ENCODE measurements at regions not wholly inside any gene's neighbourhood (a gene's known extent, or its start where the extent isn't known, plus 50 kb on each side); places are given as distances from the start of the nearest gene placed in this dataset.

- in situ Hi-C loops (cut with MboI) = no loop called here
- peak; percentile 30 for DNase-seq
- H3K4me2 ChIP-seq (ENCODE audit: unreplicated experiment) = no peak overlapping the region
Observed at GRCh38 chr10:9613338-9614075, 1404.2 kb upstream of the CELF2 start.

GRCh38 chr10:9615189-9615588 is 1402.5 kb upstream of the CELF2 start:
- TF ChIP-seq EZH2phosphoT487 (IDR thresholded peaks at IDR 0.05; ENCODE audit: insufficient read depth, low read depth) = no peak
- in situ Hi-C loops (cut with MboI) = no loop called here
- H3K4me2 ChIP-seq (ENCODE audit: unreplicated experiment) = no peak overlapping the region
- DNase-seq = peak; percentile 14
- H3F3A ChIP-seq (ENCODE audit: insufficient read depth) = no peaks in the 10 kb centered on the region
- H3K4me1 ChIP-seq (ENCODE audit: insufficient read depth) = no peaks in the 10 kb centered on the region
- no peaks in the 10 kb centered on the region for H3K9me2 ChIP-seq (ENCODE audit: insufficient read depth)
- H2AFZ ChIP-seq = no peak overlapping the region
- H4K20me1 ChIP-seq (ENCODE audit: insufficient read depth) = no peaks in the 10 kb centered on the region
- no peaks in the 10 kb centered on the region for H3K27me3 ChIP-seq (replicated peaks; ENCODE audit: insufficient read depth)
- no peaks in the 10 kb centered on the region for H3K9me3 ChIP-seq (ENCODE audit: low read depth)
- H3K79me2 ChIP-seq (ENCODE audit: insufficient read depth) = no peaks in the 10 kb centered on the region
- H3K36me3 ChIP-seq (ENCODE audit: low read depth) = no peaks in the 10 kb centered on the region
- H3K27ac ChIP-seq = no peak overlapping the region
- no peak overlapping the region for H3K4me3 ChIP-seq
- H3K9ac ChIP-seq = no peak overlapping the region
- WGBS, 2 experiments (ENCODE audit: low coverage in 1 of 2, low lambda C conversion rate in 2 of 2, missing lambda C conversion rate in 2 of 2) = 13 to 15% methylated on average over 3 of the region's 3 CpGs

More at GRCh38 chr10:9613338-9614075, 1404.2 kb upstream of the CELF2 start:
- no peaks in the 10 kb centered on the region for H3K27me3 ChIP-seq (replicated peaks; ENCODE audit: insufficient read depth)
- 45 to 48% methylated on average over 8 of the region's 8 CpGs for WGBS, 2 experiments (ENCODE audit: low coverage in 1 of 2, low lambda C conversion rate in 2 of 2, missing lambda C conversion rate in 2 of 2)
- H3K9me3 ChIP-seq (ENCODE audit: low read depth) = no peaks in the 10 kb centered on the region
- no peaks in the 10 kb centered on the region for H3K79me2 ChIP-seq (ENCODE audit: insufficient read depth)
- H3F3A ChIP-seq (ENCODE audit: insufficient read depth) = no peaks in the 10 kb centered on the region
- no peak for TF ChIP-seq EZH2 (IDR thresholded peaks at IDR 0.05; ENCODE audit: insufficient read depth, poor library complexity, severe bottlenecking)
- no peak for TF ChIP-seq EZH2phosphoT487 (IDR thresholded peaks at IDR 0.05; ENCODE audit: insufficient read depth, low read depth)
- no peak overlapping the region for H3K4me3 ChIP-seq
- no peaks in the 10 kb centered on the region for H3K9me2 ChIP-seq (ENCODE audit: insufficient read depth)
- no peaks in the 10 kb centered on the region for H3K4me1 ChIP-seq (ENCODE audit: insufficient read depth)
- no peaks in the 10 kb centered on the region for H4K20me1 ChIP-seq (ENCODE audit: insufficient read depth)
- no peak overlapping the region for H3K27ac ChIP-seq
- no peak overlapping the region for H2AFZ ChIP-seq
- H3K36me3 ChIP-seq (ENCODE audit: low read depth) = no peaks in the 10 kb centered on the region
- H3K9ac ChIP-seq = no peak overlapping the region

GRCh38 chr10:9621216-9621615 is 1396.5 kb upstream of the CELF2 start:
- Histone ChIP-seq H3K27me3 (replicated peaks; ENCODE audit: insufficient read depth) (no peaks in the 10 kb centered on the region), H3K36me3 (ENCODE audit: low read depth) (no peaks in the 10 kb centered on the region), H3K9me2 (ENCODE audit: insufficient read depth) (no peaks in the 10 kb centered on the region), H3K4me1 (ENCODE audit: insufficient read depth) (no peaks in the 10 kb centered on the region), H3K79me2 (ENCODE audit: insufficient read depth) (no peaks in the 10 kb centered on the region), H3K27ac (no peak overlapping the region), H3K4me3 (no peak overlapping the region), H2AFZ (no peak overlapping the region), H3F3A (ENCODE audit: insufficient read depth) (no peaks in the 10 kb centered on the region), H4K20me1 (ENCODE audit: insufficient read depth) (no peaks in the 10 kb centered on the region), H3K4me2 (ENCODE audit: unreplicated experiment) (no peak overlapping the region), H3K9ac (no peak overlapping the region), H3K9me3 (ENCODE audit: low read depth) (no peaks in the 10 kb centered on the region)
- in situ Hi-C loops (cut with MboI) = no loop called here
- 37 to 48% methylated on average over 6 of the region's 6 CpGs for WGBS, 2 experiments (ENCODE audit: low coverage in 1 of 2, low lambda C conversion rate in 2 of 2, missing lambda C conversion rate in 2 of 2)
- DNase-seq = no peak
- TF ChIP-seq EZH2phosphoT487 (IDR thresholded peaks at IDR 0.05; ENCODE audit: insufficient read depth, low read depth) = no peak
- TF ChIP-seq EZH2 (IDR thresholded peaks at IDR 0.05; ENCODE audit: insufficient read depth, poor library complexity, severe bottlenecking) = no peak

GRCh38 chr10:9625304-9625703 is 1392.4 kb upstream of the CELF2 start:
- TF ChIP-seq EZH2 (IDR thresholded peaks at IDR 0.05; ENCODE audit: insufficient read depth, poor library complexity, severe bottlenecking) (no peak), EZH2phosphoT487 (IDR thresholded peaks at IDR 0.05; ENCODE audit: insufficient read depth, low read depth) (no peak)
- no peaks in the 10 kb centered on the region for H3K27me3 ChIP-seq (replicated peaks; ENCODE audit: insufficient read depth)
- H3K4me2 ChIP-seq (ENCODE audit: unreplicated experiment) = no peak overlapping the region
- H4K20me1 ChIP-seq (ENCODE audit: insufficient read depth) = no peaks in the 10 kb centered on the region
- H3K27ac ChIP-seq = no peak overlapping the region
- H3K4me1 ChIP-seq (ENCODE audit: insufficient read depth) = no peaks in the 10 kb centered on the region
- DNase-seq = no peak
- no peaks in the 10 kb centered on the region for H3K36me3 ChIP-seq (ENCODE audit: low read depth)
- no peak overlapping the region for H3K4me3 ChIP-seq
- H3K9me2 ChIP-seq (ENCODE audit: insufficient read depth) = no peaks in the 10 kb centered on the region
- H2AFZ ChIP-seq = no peak overlapping the region
- no peaks in the 10 kb centered on the region for H3K79me2 ChIP-seq (ENCODE audit: insufficient read depth)
- no peak overlapping the region for H3K9ac ChIP-seq
- H3F3A ChIP-seq (ENCODE audit: insufficient read depth) = no peaks in the 10 kb centered on the region
- no peaks in the 10 kb centered on the region for H3K9me3 ChIP-seq (ENCODE audit: low read depth)
- in situ Hi-C loops (cut with MboI) = no loop called here

- Histone ChIP-seq H3K9ac (no peak overlapping the region), H3K27me3 (replicated peaks; ENCODE audit: insufficient read depth) (no peaks in the 10 kb centered on the region), H3F3A (ENCODE audit: insufficient read depth) (no peaks in the 10 kb centered on the region), H2AFZ (no peak overlapping the region), H3K9me2 (ENCODE audit: insufficient read depth) (no peaks in the 10 kb centered on the region), H3K4me3 (no peak overlapping the region), H4K20me1 (ENCODE audit: insufficient read depth) (no peaks in the 10 kb centered on the region), H3K36me3 (ENCODE audit: low read depth) (no peaks in the 10 kb centered on the region), H3K9me3 (ENCODE audit: low read depth) (no peaks in the 10 kb centered on the region), H3K27ac (no peak overlapping the region), H3K4me2 (ENCODE audit: unreplicated experiment) (peak overlapping the region; percentile 11), H3K79me2 (ENCODE audit: insufficient read depth) (no peaks in the 10 kb centered on the region), H3K4me1 (ENCODE audit: insufficient read depth) (peaks cover 12% of the 10 kb centered on the region; the same call in 1 of the 2 replicates)
- no peak for TF ChIP-seq EZH2 (IDR thresholded peaks at IDR 0.05; ENCODE audit: insufficient read depth, poor library complexity, severe bottlenecking)
- no peak for TF ChIP-seq EZH2phosphoT487 (IDR thresholded peaks at IDR 0.05; ENCODE audit: insufficient read depth, low read depth)
- WGBS, 2 experiments (ENCODE audit: low coverage in 1 of 2, low lambda C conversion rate in 2 of 2, missing lambda C conversion rate in 2 of 2) = 13 to 19% methylated on average over 3 of the region's 3 CpGs
- in situ Hi-C loops (cut with MboI) = no loop called here
- peak; percentile 65 for DNase-seq
Observed at GRCh38 chr10:9634466-9634865, 1383.2 kb upstream of the CELF2 start.
